ENCODE measurements at regions not wholly inside any gene's neighbourhood (a gene's known extent, or its start where the extent isn't known, plus 50 kb on each side); places are given as distances from the start of the nearest gene placed in this dataset.

DNA sequence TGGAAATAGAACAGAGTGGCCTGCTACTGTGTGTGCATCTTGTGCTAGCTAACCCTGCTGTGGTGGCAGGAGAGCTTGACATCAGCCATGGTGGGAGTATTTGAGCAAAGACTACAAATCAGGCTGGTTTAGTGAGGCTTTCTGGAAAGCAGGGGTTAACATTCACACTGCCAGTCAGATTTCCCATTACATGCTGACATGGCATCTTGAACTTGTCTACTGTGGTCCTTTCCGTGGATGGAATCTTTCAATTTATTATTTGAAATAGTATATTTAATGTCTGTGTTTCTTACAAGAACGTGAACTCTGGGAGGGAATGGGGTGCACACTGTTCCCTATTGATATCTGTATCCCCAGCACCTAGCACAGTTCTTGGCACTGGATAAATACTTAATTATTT, 60.8 kb downstream of the GCNT4 start:
- TF ChIP-seq POLR2A (IDR thresholded peaks at IDR 0.05) (no peak), EP300 (IDR thresholded peaks at IDR 0.05) (no peak), POLR2AphosphoS5 (IDR thresholded peaks at IDR 0.05) (no peak), CTCF (IDR thresholded peaks at IDR 0.05) (no peak)
- intact Hi-C loops (cut with DNase I) = no loop called here
- Histone ChIP-seq H3K36me3 (no peaks in the 10 kb centered on the region), H3K27me3 (no peaks in the 10 kb centered on the region), H3K4me1 (no peaks in the 10 kb centered on the region), H3K27ac (no peak overlapping the region), H3K9me3 (peaks cover 0 to 6% (median 0%) of the 10 kb centered on the region in 4 donors), H3K4me3 (no peak overlapping the region)
- no peak for DNase-seq
- WGBS, 2 donors = 83 to 86% methylated on average over 2 of the region's 2 CpGs

- Histone ChIP-seq H3K27me3 (no peaks in the 10 kb centered on the region), H3K4me3 (no peak overlapping the region), H3K27ac (no peak overlapping the region), H3K36me3 (no peaks in the 10 kb centered on the region), H3K9me3 (peaks cover 0 to 6% (median 0%) of the 10 kb centered on the region in 4 donors), H3K4me1 (no peaks in the 10 kb centered on the region)
- no peak for DNase-seq
- TF ChIP-seq POLR2AphosphoS5 (IDR thresholded peaks at IDR 0.05) (no peak), POLR2A (IDR thresholded peaks at IDR 0.05) (no peak)
- intact Hi-C loops (cut with DNase I) = no loop called here
- WGBS, 2 donors = 94 to 95% methylated on average over 6 of the region's 6 CpGs
Observed at GRCh38 chr5:74990194-74990593, 62.2 kb downstream of the GCNT4 start.

- Histone ChIP-seq H3K4me1 (no peaks in the 10 kb centered on the region), H3K27ac (no peak overlapping the region), H3K9me3 (peaks cover 0 to 6% (median 0%) of the 10 kb centered on the region in 4 donors), H3K4me3 (no peak overlapping the region), H3K27me3 (no peaks in the 10 kb centered on the region), H3K36me3 (no peaks in the 10 kb centered on the region)
- WGBS, 2 donors = 96 to 97% methylated on average over 2 of the region's 2 CpGs
- TF ChIP-seq CTCF (IDR thresholded peaks at IDR 0.05) = no peak
- TF ChIP-seq POLR2AphosphoS5 (IDR thresholded peaks at IDR 0.05) = no peak
- no peak for TF ChIP-seq POLR2A (IDR thresholded peaks at IDR 0.05)
- TF ChIP-seq EP300 (IDR thresholded peaks at IDR 0.05) = no peak
- intact Hi-C loops (cut with DNase I) = no loop called here
- DNase-seq = no peak
Observed at GRCh38 chr5:74988273-74988983, 63.9 kb downstream of the GCNT4 start.

GRCh38 chr5:74978345-74978744, 74.0 kb downstream of the GCNT4 start:
- intact Hi-C loops (cut with DNase I) = no loop called here
- Histone ChIP-seq H3K4me1 (no peaks in the 10 kb centered on the region), H3K27ac (no peak overlapping the region), H3K4me3 (no peak overlapping the region), H3K9me3 (no peaks in the 10 kb centered on the region), H3K27me3 (no peaks in the 10 kb centered on the region), H3K36me3 (no peaks in the 10 kb centered on the region)
- no peak for TF ChIP-seq EP300 (IDR thresholded peaks at IDR 0.05)
- no peak for TF ChIP-seq POLR2AphosphoS5 (IDR thresholded peaks at IDR 0.05)
- TF ChIP-seq CTCF (IDR thresholded peaks at IDR 0.05) = no peak
- no peak for TF ChIP-seq POLR2A (IDR thresholded peaks at IDR 0.05)
- WGBS, 2 donors = 72 to 84% methylated on average over 1 of the region's 1 CpG
- no peak for DNase-seq

DNA sequence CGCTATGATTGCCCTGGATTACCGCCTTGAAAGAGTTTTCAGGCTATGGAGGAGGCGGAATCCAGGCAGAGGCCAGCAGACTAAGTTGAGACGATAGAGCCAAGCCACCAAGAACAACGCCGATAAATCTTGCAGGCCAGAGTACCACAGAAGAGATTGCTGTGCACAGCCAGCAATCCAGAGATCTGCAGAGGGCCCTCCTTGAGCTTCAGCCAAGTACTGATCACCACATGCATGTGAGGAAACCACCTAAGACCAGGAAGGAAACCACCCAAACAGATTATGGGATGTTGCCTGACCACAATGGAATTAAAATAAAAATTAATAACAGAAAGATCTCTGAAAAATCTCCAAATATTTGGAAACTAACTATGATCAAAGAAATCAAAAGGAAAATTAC, 74.9 kb downstream of the GCNT4 start:
- Histone ChIP-seq H3K4me1 (no peaks in the 10 kb centered on the region), H3K36me3 (no peaks in the 10 kb centered on the region), H3K4me3 (no peak overlapping the region), H3K27me3 (no peaks in the 10 kb centered on the region), H3K27ac (no peak overlapping the region), H3K9me3 (no peaks in the 10 kb centered on the region)
- TF ChIP-seq POLR2AphosphoS5 (IDR thresholded peaks at IDR 0.05) (no peak), EP300 (IDR thresholded peaks at IDR 0.05) (no peak), POLR2A (IDR thresholded peaks at IDR 0.05) (no peak), CTCF (IDR thresholded peaks at IDR 0.05) (no peak)
- DNase-seq = no peak
- 80 to 92% methylated on average over 6 of the region's 6 CpGs for WGBS, 2 donors
- intact Hi-C loops (cut with DNase I) = no loop called here

Data from sigmoid colon (tissue), 6 donors.